GM18508 (cell line): ENCODE measurements at regions not wholly inside any gene's neighbourhood (a gene's known extent, or its start where the extent isn't known, plus 50 kb on each side); places are given as distances from the start of the nearest gene placed in this dataset.

Source experiments
- ATAC-seq: cut with Tn5 transposase; IDR thresholded peaks from one replicate; pipeline ENCODE4 v1.9.1; 2021; ENCODE audit warnings: moderate number of reproducible peaks; ENCODE audit not compliant: insufficient read depth, unreplicated experiment

DNA sequence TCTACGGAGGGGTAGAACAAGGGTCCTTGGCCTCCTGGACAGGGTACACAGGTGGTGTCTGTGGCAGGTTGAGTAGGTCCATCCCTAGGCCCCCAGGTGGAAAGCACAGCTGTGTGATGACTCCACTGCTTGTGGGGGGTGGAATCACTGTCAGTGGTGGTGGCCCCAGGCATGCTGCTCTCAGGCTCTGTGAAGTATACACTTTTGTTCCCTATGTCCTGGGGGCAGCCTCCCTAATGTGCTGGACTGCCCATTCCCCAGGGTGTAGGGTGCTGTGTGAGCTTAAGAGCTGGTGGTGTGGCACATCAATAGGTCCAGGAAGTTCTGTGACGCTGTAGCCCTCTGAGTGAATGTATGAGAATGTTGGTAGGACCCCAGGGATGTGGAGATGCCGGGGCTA, 197.2 kb upstream of the SLC10A2 start:
- no peak for ATAC-seq

- no peak for ATAC-seq
Measured at GRCh38 chr13:103255587-103256301, 189.5 kb upstream of the SLC10A2 start.

- ATAC-seq: no peak
Measured at GRCh38 chr13:103250071-103250470, 183.9 kb upstream of the SLC10A2 start.

DNA sequence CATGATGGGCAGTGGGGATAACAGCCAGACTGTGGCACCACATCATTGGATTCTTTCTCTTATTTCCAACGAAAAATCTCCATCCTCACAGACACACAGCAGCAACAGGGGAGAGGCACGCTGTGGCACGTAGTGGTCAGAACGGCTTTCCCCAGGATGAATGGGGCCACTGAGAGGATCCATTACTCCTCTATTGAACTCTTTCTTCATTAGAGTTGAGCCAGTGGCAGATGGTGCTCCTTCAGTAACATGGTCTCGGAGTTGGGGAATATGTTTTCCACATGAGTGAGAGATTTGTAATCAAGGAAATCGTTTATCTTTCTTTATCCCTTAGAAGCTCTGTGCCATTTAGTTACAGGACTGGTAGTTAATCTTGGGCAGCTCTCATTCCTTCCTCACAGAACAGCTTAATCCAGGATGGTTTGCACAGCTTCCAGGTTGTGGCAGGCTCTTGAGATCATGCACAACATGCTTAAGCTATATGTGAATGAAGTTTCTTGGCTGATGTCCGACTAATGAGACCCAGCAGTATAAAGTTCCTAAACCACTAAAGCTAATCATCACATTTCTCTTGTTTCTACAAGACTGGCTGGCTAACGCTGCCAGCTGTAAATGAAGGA, 180.5 kb upstream of the SLC10A2 start:
- ATAC-seq: no peak

DNA sequence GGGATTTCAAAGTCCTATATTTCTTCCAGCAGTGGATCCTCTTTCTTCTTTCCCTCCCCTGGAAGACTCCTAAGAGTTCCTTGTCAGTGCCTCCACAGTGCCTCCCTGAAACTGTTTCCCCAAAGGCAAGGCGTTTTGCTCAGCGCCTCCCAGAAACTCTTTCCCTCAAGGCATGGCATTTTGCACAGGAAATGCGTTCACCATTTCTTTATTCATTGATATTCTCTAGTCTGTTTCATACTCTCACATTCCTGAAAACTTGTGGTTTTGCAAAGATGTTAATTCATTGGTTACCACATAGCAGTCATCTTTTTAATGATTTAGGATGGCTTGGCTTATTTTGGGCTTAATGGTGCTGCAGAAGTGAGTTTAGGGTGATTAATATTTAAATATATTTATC, 177.3 kb upstream of the SLC10A2 start:
- ATAC-seq: no peak

DNA sequence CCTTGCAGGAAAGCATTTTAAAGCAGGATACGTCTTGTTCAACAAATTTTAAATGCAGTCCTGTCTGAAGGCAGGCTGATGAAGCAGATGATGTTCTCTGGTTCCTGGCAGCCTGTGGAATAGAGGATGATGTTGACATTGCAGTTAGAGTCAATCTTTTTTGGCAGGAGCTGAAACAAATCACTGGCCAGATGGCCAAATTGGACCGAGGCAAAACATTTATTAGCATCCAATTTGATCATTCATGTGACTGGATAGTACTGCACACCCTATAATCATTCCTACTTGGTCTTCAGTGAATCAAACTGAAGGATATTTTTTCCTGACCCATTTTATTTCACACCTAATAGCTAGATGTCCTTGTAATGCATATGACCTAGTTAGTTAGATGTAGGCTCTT, 172.2 kb upstream of the SLC10A2 start:
- no peak for ATAC-seq

GRCh38 chr13:103236213-103236612, 170.0 kb upstream of the SLC10A2 start:
- no peak for ATAC-seq

GRCh38 chr13:103229674-103230073, 163.5 kb upstream of the SLC10A2 start:
- no peak for ATAC-seq

DNA sequence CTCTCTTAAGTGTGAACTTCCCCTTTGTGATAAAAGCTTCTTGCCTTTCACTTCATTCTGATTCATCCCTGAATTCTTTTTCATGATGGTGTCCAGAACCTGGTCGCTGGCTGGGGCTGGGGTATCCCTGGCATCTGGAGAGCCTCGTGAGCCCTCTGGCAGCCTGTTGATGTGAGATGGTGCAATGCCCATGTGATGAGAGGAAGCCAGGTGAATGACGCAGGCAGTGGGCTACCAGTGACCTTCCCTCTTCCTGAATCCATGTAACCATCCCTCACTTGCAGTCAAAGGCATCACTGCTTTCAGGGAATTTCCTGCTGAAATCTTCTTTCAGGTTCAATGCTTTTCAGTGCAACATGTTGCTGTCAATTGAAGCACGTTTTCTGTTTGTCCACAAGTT, 158.6 kb upstream of the SLC10A2 start:
- no peak for ATAC-seq

GRCh38 chr13:103222683-103223082, 156.5 kb upstream of the SLC10A2 start:
- no peak for ATAC-seq

DNA sequence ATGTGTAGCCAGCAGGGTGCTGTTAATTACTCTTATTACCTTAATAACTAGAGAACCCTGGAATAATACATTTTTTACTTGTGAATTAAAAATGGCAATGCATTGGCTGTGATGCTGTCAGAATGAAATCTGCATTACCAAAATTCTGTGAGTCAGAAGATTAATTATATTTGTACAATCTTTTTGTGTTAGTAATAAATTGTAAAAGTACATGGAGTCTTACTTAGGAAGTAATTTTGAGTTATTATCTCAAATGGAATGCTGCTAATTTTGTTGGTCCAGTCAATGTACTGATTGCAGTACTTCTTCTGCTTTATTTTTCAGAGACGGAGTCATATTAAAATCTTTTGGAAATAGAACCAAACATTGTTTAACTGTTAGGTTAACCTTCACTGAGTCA, 152.0 kb upstream of the SLC10A2 start:
- no peak for ATAC-seq

- no peak for ATAC-seq
Measured at GRCh38 chr13:103213152-103213551, 146.9 kb upstream of the SLC10A2 start.

GRCh38 chr13:103210348-103210747, 144.1 kb upstream of the SLC10A2 start:
- ATAC-seq: no peak

GRCh38 chr13:103203735-103204330, 137.6 kb upstream of the SLC10A2 start:
- ATAC-seq: no peak

- ATAC-seq: no peak
Measured at GRCh38 chr13:103200118-103200885, 134.1 kb upstream of the SLC10A2 start.

DNA sequence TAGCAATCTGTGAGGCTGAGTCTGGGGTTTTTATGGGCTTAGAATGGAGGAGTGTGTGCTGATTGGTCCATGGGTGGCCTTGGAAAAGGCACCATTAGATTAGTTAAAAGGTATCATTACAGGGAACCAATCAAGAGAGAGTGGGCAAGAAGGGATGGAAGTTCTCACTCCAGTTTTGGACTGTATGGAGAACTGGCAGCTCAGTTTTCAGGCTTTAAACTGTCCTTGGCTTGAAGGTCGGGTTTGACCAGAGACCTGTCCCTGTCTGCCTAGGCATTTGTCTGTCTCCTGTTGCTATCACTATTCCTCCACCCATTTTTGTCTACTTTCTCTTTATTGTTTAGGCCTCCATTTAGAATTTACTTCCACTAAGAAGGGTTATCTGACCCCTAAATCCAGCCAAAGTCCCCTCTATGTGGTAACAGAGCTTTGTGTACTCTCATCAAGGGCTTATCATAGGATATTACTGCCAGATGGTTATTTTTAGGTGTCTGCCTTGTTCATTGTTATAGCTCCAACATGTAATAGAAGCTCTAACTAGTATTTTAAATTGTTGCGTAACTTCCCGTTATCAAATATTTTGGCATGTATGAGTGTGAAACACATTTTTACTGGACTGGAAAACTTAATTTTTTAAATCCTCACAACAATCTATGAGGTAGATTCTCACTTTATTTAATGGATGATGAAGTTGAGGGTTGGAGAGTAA, 133.3 kb upstream of the SLC10A2 start:
- no peak for ATAC-seq

DNA sequence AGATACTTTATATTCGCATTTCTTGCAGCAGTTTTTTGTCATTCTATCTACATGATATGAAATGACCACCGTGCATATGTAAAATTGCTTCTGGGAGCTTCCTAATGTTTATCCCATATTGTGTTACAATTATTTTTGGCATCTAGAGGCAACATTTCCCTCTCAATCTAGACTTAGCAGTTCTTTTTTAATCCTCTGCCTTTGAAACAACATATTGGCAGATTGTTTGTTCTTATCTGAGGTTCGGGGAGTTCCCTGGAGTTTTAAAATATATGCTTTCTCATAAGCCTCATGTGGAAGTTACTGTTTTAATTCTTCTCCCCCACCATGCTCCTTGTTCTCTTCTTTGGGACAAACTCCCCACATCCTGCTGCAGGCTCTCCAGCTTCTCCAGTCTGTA, 130.1 kb upstream of the SLC10A2 start:
- no peak for ATAC-seq

DNA sequence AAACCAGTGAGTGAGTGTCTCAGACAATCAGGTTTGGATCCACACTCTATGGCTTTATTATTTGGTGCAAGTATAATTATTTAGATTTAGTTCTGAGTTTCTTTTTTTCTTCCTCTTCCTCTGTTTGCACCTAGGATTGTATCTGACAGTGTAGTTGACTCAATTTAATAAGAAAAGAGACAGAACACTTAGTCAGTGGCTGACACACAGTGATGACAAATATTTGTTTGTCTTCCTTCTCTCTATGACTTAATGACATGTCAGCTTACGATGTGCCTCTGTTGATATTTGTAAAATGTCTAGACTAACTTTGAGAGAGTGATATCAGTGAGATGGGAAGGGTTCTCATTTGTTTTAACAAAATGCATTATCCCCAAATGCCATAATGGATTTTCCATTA, 129.5 kb upstream of the SLC10A2 start:
- ATAC-seq: no peak

DNA sequence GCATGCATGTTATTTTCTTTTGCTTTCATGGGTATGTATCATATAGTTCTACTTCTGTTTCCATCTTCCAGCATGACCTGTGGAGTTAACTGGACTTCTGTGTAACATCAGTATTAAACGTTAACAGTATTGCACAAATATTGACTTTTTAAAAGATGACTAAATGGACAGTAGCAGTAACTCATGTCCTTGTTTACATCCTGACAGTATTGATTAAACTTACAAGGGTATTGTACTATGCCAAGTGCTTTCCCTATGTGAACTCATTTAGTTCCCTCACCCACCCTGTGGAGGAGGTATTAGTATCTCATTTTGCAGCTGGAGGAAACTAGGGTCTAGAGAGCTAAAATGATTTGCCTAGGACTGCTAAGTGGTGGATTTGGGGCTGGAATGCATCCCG, 128.7 kb upstream of the SLC10A2 start:
- no peak for ATAC-seq

DNA sequence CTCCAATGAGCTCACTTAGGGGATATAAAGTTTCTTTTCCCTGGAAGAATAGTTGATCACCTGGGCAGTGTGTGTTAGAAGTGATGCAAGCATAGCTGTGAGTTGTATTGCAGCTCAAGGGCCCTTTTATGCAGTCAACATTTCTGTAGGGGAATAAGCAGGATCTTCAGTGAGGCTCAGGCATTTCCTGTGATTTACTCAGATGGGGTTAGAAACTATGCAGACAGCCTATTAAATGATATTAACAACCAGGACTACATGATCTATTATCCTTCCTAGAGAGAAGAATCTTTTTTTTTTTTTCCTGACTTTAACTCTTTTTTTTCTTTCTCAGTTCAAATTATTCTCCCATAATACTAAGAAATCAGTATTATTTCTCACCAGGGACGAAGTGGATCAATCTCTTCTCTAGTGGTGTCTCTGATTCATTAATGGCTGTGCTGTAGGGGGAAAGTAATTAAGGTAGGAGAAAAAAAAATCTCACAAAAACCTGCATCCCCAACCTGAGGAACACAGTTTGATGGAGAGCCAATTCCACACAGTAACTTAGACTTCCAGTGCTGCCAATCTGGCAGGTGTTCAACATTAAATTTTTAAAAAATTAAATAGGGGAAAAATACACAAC, 126.4 kb upstream of the SLC10A2 start:
- ATAC-seq: no peak
